H1 (cell line): ENCODE measurements at regions not wholly inside any gene's neighbourhood (a gene's known extent, or its start where the extent isn't known, plus 50 kb on each side); places are given as distances from the start of the nearest gene placed in this dataset.

Experiments
- CTCF ChIA-PET: fragments of 300-600 bp; sonication (Branson Sonifier 250); formaldehyde crosslinking; loops from one replicate; lab custom pipeline; 2021; ENCODE audit not compliant: partially characterized antibody; lab: Charles Lee
- POLR2A ChIA-PET: fragments of 300-600 bp; sonication (Branson Sonifier 250); formaldehyde crosslinking; loops from one replicate; lab custom pipeline; 2021; ENCODE audit warnings: inconsistent platforms; ENCODE audit not compliant: partially characterized antibody; lab: Charles Lee
- DNase-seq, 2 experiments: peaks; one replicate each; pipeline versions ENCODE4 v3.0.0 to v3.0.0-alpha.2; 2010 to 2022; ENCODE audit warnings: low spot score in 2 of 2, low read depth in 1 of 2, mixed read lengths in 1 of 2
- FAIRE-seq: peaks from 2 replicates; lab custom pipeline; 2011; peaks lifted over from hg19 to GRCh38; lab: Jason Lieb, UNC
- H2AFZ ChIP-seq: 2 replicates; pipeline ENCODE4 v1.8.1; 2012; ENCODE audit warnings: low read length, inconsistent platforms
- H2AK5ac ChIP-seq: 2 replicates; pipeline ENCODE4 v1.6.1; 2013; ENCODE audit warnings: low read depth, low read length
- H2BK120ac ChIP-seq: replicated peaks from 2 replicates; pipeline ENCODE3; 2013; ENCODE audit warnings: low read depth, low read length, inconsistent platforms
- H2BK12ac ChIP-seq: 2 replicates; pipeline ENCODE4 v1.6.1; 2013; ENCODE audit warnings: low read depth, low read length
- H2BK15ac ChIP-seq: 2 replicates; pipeline ENCODE4 v1.6.1; 2013; ENCODE audit warnings: low read length
- H2BK20ac ChIP-seq: 2 replicates; pipeline ENCODE4 v1.6.1; 2013; ENCODE audit warnings: low read length
- H2BK5ac ChIP-seq: 2 replicates; pipeline ENCODE4 v1.6.1; 2013; ENCODE audit warnings: low read depth, low read length
- H3K14ac ChIP-seq: 2 replicates; pipeline ENCODE4 v1.6.1; 2013; ENCODE audit warnings: inconsistent platforms; ENCODE audit not compliant: insufficient read length
- H3K18ac ChIP-seq: 2 replicates; pipeline ENCODE4 v1.6.1; 2013; ENCODE audit warnings: low read length; ENCODE audit errors: extremely low read depth
- H3K23ac ChIP-seq: 2 replicates; pipeline ENCODE4 v1.6.1; 2013; ENCODE audit warnings: inconsistent platforms; ENCODE audit not compliant: insufficient read length
- H3K23me2 ChIP-seq: 2 replicates; pipeline ENCODE4 v1.6.1; 2013; ENCODE audit warnings: low read depth, low read length
- H3K27ac ChIP-seq: 2 replicates; pipeline ENCODE4 v1.6.1; 2011; ENCODE audit warnings: low read depth, low read length, inconsistent platforms
- H3K27me3 ChIP-seq, 4 experiments: replicated peaks in 1 of 4; 1 replicate in 1 of 4; 2 replicates in 3 of 4; pipeline versions ENCODE4 v1.6.1 to v1.8.1; 2011 to 2013; ENCODE audit warnings: low read length in 3 of 4, mild to moderate bottlenecking in 3 of 4, inconsistent platforms in 2 of 4, mixed read lengths in 2 of 4, moderate library complexity in 1 of 4; ENCODE audit not compliant: control insufficient read depth in 3 of 4, insufficient read depth in 3 of 4; ENCODE audit errors: extremely low read depth in 1 of 4
- H3K36me3 ChIP-seq, 4 experiments: 2 replicates each; pipeline versions ENCODE4 v1.6.1 to v1.8.1; 2011 to 2013; ENCODE audit warnings: mild to moderate bottlenecking in 4 of 4, low read length in 3 of 4, moderate library complexity in 2 of 4, control low read depth in 1 of 4, inconsistent platforms in 1 of 4; ENCODE audit not compliant: insufficient read depth in 4 of 4, control insufficient read depth in 2 of 4
- H3K4ac ChIP-seq: replicated peaks from 2 replicates; pipeline ENCODE3; 2013; ENCODE audit warnings: low read length, low read depth, mixed read lengths, inconsistent platforms; ENCODE audit not compliant: insufficient read length
- H3K4me1 ChIP-seq, 4 experiments: replicated peaks in 1 of 4; 1 replicate in 1 of 4; 2 replicates in 3 of 4; pipeline versions ENCODE4 v1.6.1 to v1.8.1; 2011 to 2013; ENCODE audit warnings: low read length in 3 of 4, inconsistent platforms in 2 of 4, mixed read lengths in 1 of 4; ENCODE audit not compliant: insufficient read depth in 4 of 4, control insufficient read depth in 3 of 4
- H3K4me2 ChIP-seq, 2 experiments: 2 replicates each; pipeline versions ENCODE4 v1.6.1 to v1.8.1; 2011 to 2013; ENCODE audit warnings: low read depth in 2 of 2, low read length in 2 of 2, control low read depth in 1 of 2, inconsistent platforms in 1 of 2, mild to moderate bottlenecking in 1 of 2; ENCODE audit not compliant: insufficient read depth in 1 of 2
- H3K4me3 ChIP-seq, 4 experiments: fragments of 200-600, 300-600 bp in 1 of 4; sonication (generic), shearing (Covaris generic), sonication (Bioruptor Twin) in 1 of 4; 2 replicates each; pipeline versions ENCODE4 v1.5.1 to v1.8.1; 2011 to 2016; ENCODE audit warnings: low read length in 4 of 4, low read depth in 3 of 4, control low read depth in 2 of 4, inconsistent platforms in 2 of 4, mild to moderate bottlenecking in 2 of 4, mixed read lengths in 1 of 4, moderate library complexity in 1 of 4; ENCODE audit not compliant: insufficient read depth in 2 of 4; ENCODE audit errors: extremely low read depth in 1 of 4
- H3K56ac ChIP-seq: replicated peaks from 2 replicates; pipeline ENCODE3; 2013; ENCODE audit warnings: low read depth, mild to moderate bottlenecking, mixed read lengths, low read length, inconsistent platforms; ENCODE audit not compliant: insufficient read length
- H3K79me1 ChIP-seq: 2 replicates; pipeline ENCODE4 v1.6.1; 2013; ENCODE audit warnings: low read depth, low read length, control low read depth
- H3K79me2 ChIP-seq, 2 experiments: 2 replicates each; pipeline versions ENCODE4 v1.6.1 to v1.8.1; 2012 to 2013; ENCODE audit warnings: low read length in 2 of 2, mild to moderate bottlenecking in 2 of 2, inconsistent platforms in 1 of 2; ENCODE audit not compliant: insufficient read depth in 2 of 2, control insufficient read depth in 1 of 2
- H3K9ac ChIP-seq, 4 experiments: replicated peaks in 1 of 4; 1 replicate in 1 of 4; 2 replicates in 3 of 4; pipeline versions ENCODE4 v1.6.1 to v1.8.1; 2011 to 2013; ENCODE audit warnings: low read depth in 3 of 4, low read length in 3 of 4, control low read depth in 2 of 4, mild to moderate bottlenecking in 2 of 4, moderate library complexity in 2 of 4, inconsistent platforms in 1 of 4; ENCODE audit errors: extremely low read depth in 1 of 4
- H3K9me3 ChIP-seq, 2 experiments: 2 replicates each; pipeline versions ENCODE4 v1.6.1 to v1.8.1; 2012 to 2013; ENCODE audit warnings: mild to moderate bottlenecking in 2 of 2, moderate library complexity in 2 of 2, control low read depth in 1 of 2, inconsistent platforms in 1 of 2, low read depth in 1 of 2, low read length in 1 of 2, mixed read lengths in 1 of 2; ENCODE audit not compliant: insufficient read depth in 2 of 2
- H4K20me1 ChIP-seq, 2 experiments: replicated peaks in 1 of 2; 2 replicates each; pipeline versions ENCODE3 to v1.8.1; 2011 to 2013; ENCODE audit warnings: inconsistent platforms in 2 of 2, low read length in 2 of 2, mild to moderate bottlenecking in 1 of 2; ENCODE audit not compliant: insufficient read depth in 2 of 2, control insufficient read depth in 1 of 2
- H4K5ac ChIP-seq: 2 replicates; pipeline ENCODE4 v1.6.1; 2013; ENCODE audit warnings: low read length, low read depth, mixed read lengths, inconsistent platforms; ENCODE audit not compliant: insufficient read length
- H4K8ac ChIP-seq: 2 replicates; pipeline ENCODE4 v1.8.0; 2013; ENCODE audit warnings: mild to moderate bottlenecking, moderate library complexity, low read length, inconsistent platforms; ENCODE audit not compliant: insufficient read depth; ENCODE audit errors: extremely low read depth
- H4K91ac ChIP-seq: replicated peaks from 2 replicates; pipeline ENCODE3; 2013; ENCODE audit warnings: low read length, mixed read lengths, inconsistent platforms; ENCODE audit not compliant: insufficient read length
- WGBS, 2 experiments: shearing (Covaris generic) in 1 of 2; methylation state at CpG; one replicate each; pipeline versions ENCODE4 v1.1.6 to v1.1.7; 2013 to 2015; ENCODE audit warnings: low lambda C conversion rate in 2 of 2, mixed read lengths in 2 of 2, inconsistent platforms in 1 of 2, low coverage in 1 of 2, missing lambda C conversion rate in 1 of 2; ENCODE audit not compliant: insufficient replicate concordance in 2 of 2, insufficient coverage in 1 of 2, insufficient read length in 1 of 2; ENCODE audit errors: extremely low coverage in 1 of 2, missing lambda C conversion rate in 1 of 2; 5-methylcytosine and 5-hydroxymethylcytosine counted together
- TF ChIP-seq, protein P1 (sequence below): IDR thresholded peaks from 2 replicates; pipeline ENCODE4 v1.6.1; 2011; ENCODE audit warnings: low read length, improper control_type of control experiment

GRCh38 chr5:117624201-117624600, 1049.6 kb upstream of the SEMA6A start:
- H2BK120ac ChIP-seq = no peak overlapping the region
- H3K23ac ChIP-seq = no peak overlapping the region
- H3K79me1 ChIP-seq = no peaks in the 10 kb centered on the region
- no peak overlapping the region for H3K4me2 ChIP-seq
- H4K5ac ChIP-seq = no peak overlapping the region
- CTCF ChIA-PET = no interaction called here
- FAIRE-seq (no peak), DNase-seq (no peak)
- no peaks in the 10 kb centered on the region for H4K20me1 ChIP-seq
- H2BK20ac ChIP-seq = no peak overlapping the region
- POLR2A ChIA-PET = no interaction called here
- H4K91ac ChIP-seq = no peak overlapping the region
- no peak overlapping the region for H2AFZ ChIP-seq
- no peak overlapping the region for H3K18ac ChIP-seq
- H3K9ac ChIP-seq = no peak overlapping the region
- no peaks in the 10 kb centered on the region for H3K36me3 ChIP-seq
- 90% methylated on average over 3 of the region's 3 CpGs; no CpG with 5 or more reads in 1 of the 2 experiments for WGBS, 2 experiments
- H3K9me3 ChIP-seq = 0 out of 4 replicates have a peak, but pooled peaks cover 0 to 2% of the 10 kb centered on the region in 2 experiments
- H3K4me3 ChIP-seq = no peak overlapping the region
- no peak overlapping the region for H2BK5ac ChIP-seq
- H2BK15ac ChIP-seq = no peak overlapping the region
- H3K56ac ChIP-seq = no peak overlapping the region
- no peaks in the 10 kb centered on the region for H3K27me3 ChIP-seq
- no peak overlapping the region for H3K14ac ChIP-seq
- no peak overlapping the region for H3K27ac ChIP-seq
- no peaks in the 10 kb centered on the region for H3K23me2 ChIP-seq
- H2BK12ac ChIP-seq = no peak overlapping the region
- no peak overlapping the region for H2AK5ac ChIP-seq
- no peak overlapping the region for H4K8ac ChIP-seq
- H3K4me1 ChIP-seq = no peaks in the 10 kb centered on the region
- no peaks in the 10 kb centered on the region for H3K79me2 ChIP-seq
- TF ChIP-seq, protein P1, sequence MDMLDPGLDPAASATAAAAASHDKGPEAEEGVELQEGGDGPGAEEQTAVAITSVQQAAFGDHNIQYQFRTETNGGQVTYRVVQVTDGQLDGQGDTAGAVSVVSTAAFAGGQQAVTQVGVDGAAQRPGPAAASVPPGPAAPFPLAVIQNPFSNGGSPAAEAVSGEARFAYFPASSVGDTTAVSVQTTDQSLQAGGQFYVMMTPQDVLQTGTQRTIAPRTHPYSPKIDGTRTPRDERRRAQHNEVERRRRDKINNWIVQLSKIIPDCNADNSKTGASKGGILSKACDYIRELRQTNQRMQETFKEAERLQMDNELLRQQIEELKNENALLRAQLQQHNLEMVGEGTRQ = no peak
- H3K4ac ChIP-seq = no peak overlapping the region
